Pancreas (tissue), 10 donors: ENCODE measurements at regions not wholly inside any gene's neighbourhood (a gene's known extent, or its start where the extent isn't known, plus 50 kb on each side); places are given as distances from the start of the nearest gene placed in this dataset.

Experiments used
- ATAC-seq, 4 donors: fragments of 200-7000 bp; cut with Tn5 transposase; one replicate each; pipeline versions ENCODE4 v1.8.0 to v1.9.1; 2020; ENCODE audit warnings: mild to moderate bottlenecking in 4 of 4, moderate library complexity in 4 of 4
- DNase-seq, 6 donors: peaks; one replicate each; pipeline ENCODE4 v3.0.0-alpha.2; 2020
- FAIRE-seq: peaks from 2 replicates; lab custom pipeline; 2012; peaks lifted over from hg19 to GRCh38; lab: Jason Lieb, UNC
- H3K27ac ChIP-seq, 4 donors: fragments of 200-600 bp; sonication (generic); 1 replicate in 3 of 4; 2 replicates in 1 of 4; pipeline versions ENCODE4 v1.5.0 to v1.8.0; 2020
- H3K27me3 ChIP-seq, 4 donors: fragments of 200-600 bp; one replicate each; pipeline ENCODE4 v1.8.0; 2021
- H3K36me3 ChIP-seq, 3 donors: fragments of 200-600 bp; sonication (generic) in 1 of 3; one replicate each; pipeline versions ENCODE4 v1.5.0 to v1.8.0; 2020 to 2021
- H3K4me1 ChIP-seq, 3 donors: fragments of 200-600 bp; one replicate each; pipeline ENCODE4 v1.8.0; 2021
- H3K4me3 ChIP-seq, 4 donors: fragments of 200-600 bp; sonication (generic) in 2 of 4; one replicate each; pipeline versions ENCODE4 v1.5.0 to v1.8.0; 2020 to 2021
- H3K9me3 ChIP-seq, 4 donors: fragments of 200-600 bp; one replicate each; pipeline ENCODE4 v1.8.0; 2021
- CTCF ChIP-seq, 4 donors: fragments of 200-600 bp; sonication (generic) in 3 of 4; IDR thresholded peaks; one replicate each; pipeline versions ENCODE4 v1.5.0 to v1.8.0; 2021; ENCODE audit warnings: antibody characterized with exemption in 4 of 4
- WGBS, 2 donors: extraction: QIAGEN DNeasy Blood & Tissue Kit; methylation state at CpG; one replicate each; pipeline ENCODE4 v1.1.7; 2013; 5-methylcytosine and 5-hydroxymethylcytosine counted together
- intact Hi-C, 3 donors: fragments of 100-400 bp; cut with DNase I; formaldehyde crosslinking; loops; one replicate each; pipeline versions ENCODE4 v1.11.1 to v1.14.2; 2022
- donor health status: healthy with polysubstance abuse.
- donor health status: DM: no; HTN: no; CAD: no; lungs with moderate emphysema.
- donor health status: DM: no; HTN: no; CAD: no.
- donor health status: control.
- donor health status: control.
- donor health status: Bipolar disorder and iron deficiency.
- donor health status: DM: yes; HTN: yes; CAD: no.
- donor health status: DM: no; HTN: no; CAD: no.
- donor health status: DM: no; HTN: no; CAD: no.
- donor health status: DM: yes; HTN: yes; CAD: no.

GRCh38 chr3:98954791-98955604 lies 53.5 kb upstream of the DCBLD2 start:
- WGBS, 2 donors: 67 to 69% methylated on average over 3 of the region's 3 CpGs
- Histone ChIP-seq H3K9me3 (no peaks in the 10 kb centered on the region), H3K27me3 (peaks cover 0 to 5% (median 0%) of the 10 kb centered on the region in 4 donors), H3K4me3 (no peak overlapping the region), H3K4me1 (no peaks in the 10 kb centered on the region), H3K36me3 (no peaks in the 10 kb centered on the region), H3K27ac (no peak overlapping the region)
- TF ChIP-seq CTCF (IDR thresholded peaks at IDR 0.05): no peak
- intact Hi-C loops: no loop called here
- DNase-seq (no peak), ATAC-seq (no peak), FAIRE-seq (no peak)

GRCh38 chr3:98954242-98954641 lies 52.7 kb upstream of the DCBLD2 start:
- intact Hi-C loops: no loop called here
- no peak overlapping the region for H3K4me3 ChIP-seq
- 34 to 54% methylated on average over 1 of the region's 1 CpG for WGBS, 2 donors

GRCh38 chr3:98952404-98952803 lies 50.9 kb upstream of the DCBLD2 start:
- Histone ChIP-seq H3K27ac (no peak overlapping the region), H3K9me3 (no peaks in the 10 kb centered on the region), H3K4me3 (no peak overlapping the region), H3K4me1 (no peaks in the 10 kb centered on the region), H3K27me3 (peaks cover 0 to 5% (median 0%) of the 10 kb centered on the region in 4 donors), H3K36me3 (no peaks in the 10 kb centered on the region)
- no peak for TF ChIP-seq CTCF (IDR thresholded peaks at IDR 0.05)
- 90 to 94% methylated on average over 1 of the region's 1 CpG for WGBS, 2 donors
- ATAC-seq: no peak
- no peak for DNase-seq
- no peak for FAIRE-seq
- intact Hi-C loops: no loop called here

More at GRCh38 chr3:98954242-98954641, 52.7 kb upstream of the DCBLD2 start:
- ATAC-seq (no peak), FAIRE-seq (no peak), DNase-seq (no peak)
- H3K36me3 ChIP-seq: no peaks in the 10 kb centered on the region
- H3K27ac ChIP-seq: no peak overlapping the region
- no peak for TF ChIP-seq CTCF (IDR thresholded peaks at IDR 0.05)
- peaks cover 0 to 5% (median 0%) of the 10 kb centered on the region in 4 donors for H3K27me3 ChIP-seq
- H3K4me1 ChIP-seq: no peaks in the 10 kb centered on the region
- no peaks in the 10 kb centered on the region for H3K9me3 ChIP-seq
